Stimulated activated CD4-positive, alpha-beta T cell treated with anti-CD3 and anti-CD28 coated beads, Interleukin-2, amount 100 ng/mL, for 4 hours (primary cell): ENCODE measurements at regions not wholly inside any gene's neighbourhood (a gene's known extent, or its start where the extent isn't known, plus 50 kb on each side); places are given as distances from the start of the nearest gene placed in this dataset.
"Not testable (repeated sequence)": the region's sequence is repeated elsewhere in the genome, so short reads cannot be mapped to it uniquely, and the experiment has no call there.

Experiments
- DNase-seq: peaks from one replicate; pipeline ENCODE4 v3.0.0-alpha.2; 2020; ENCODE audit warnings: low read depth

DNA sequence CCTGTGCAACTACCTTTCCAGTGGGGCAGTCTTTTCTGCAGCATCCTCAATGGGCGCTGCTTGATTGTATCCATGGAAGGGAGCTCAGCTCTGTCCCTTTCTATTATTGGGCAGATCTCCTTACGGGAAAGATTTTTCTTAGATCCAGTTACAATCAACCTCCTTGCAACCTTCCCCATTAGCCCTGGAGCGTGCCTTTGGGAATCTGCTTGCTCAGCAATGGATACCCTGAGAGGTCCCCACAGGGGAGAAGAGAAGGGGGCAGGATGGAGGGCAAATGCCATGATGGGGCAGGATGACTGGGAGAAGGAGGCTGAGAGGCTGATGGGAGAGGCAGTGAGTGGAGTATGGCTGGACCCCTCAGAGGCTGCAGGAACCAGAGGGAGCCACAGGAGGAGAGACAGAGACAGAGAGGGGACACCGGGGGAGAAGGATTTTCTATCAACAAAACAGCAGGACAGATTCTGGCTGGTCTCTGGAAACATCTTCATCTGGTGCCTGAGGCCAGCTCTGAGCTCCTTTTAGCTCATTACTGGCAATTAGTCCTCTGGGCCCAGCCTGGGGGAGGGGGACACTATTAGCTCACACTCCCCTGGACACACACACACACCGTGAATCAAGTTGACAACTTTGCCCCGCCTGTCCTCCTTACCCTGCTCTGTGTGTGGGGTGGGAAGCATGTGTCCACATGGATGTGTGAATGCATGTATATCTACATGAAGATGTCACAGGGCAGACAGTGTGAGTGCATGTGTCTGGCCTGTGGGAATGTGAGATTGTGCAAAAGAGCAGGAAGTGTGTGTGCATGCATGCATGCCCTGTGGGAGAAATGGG lies 80.8 kb upstream of the PAX2 start:
- DNase-seq: no peak

DNA sequence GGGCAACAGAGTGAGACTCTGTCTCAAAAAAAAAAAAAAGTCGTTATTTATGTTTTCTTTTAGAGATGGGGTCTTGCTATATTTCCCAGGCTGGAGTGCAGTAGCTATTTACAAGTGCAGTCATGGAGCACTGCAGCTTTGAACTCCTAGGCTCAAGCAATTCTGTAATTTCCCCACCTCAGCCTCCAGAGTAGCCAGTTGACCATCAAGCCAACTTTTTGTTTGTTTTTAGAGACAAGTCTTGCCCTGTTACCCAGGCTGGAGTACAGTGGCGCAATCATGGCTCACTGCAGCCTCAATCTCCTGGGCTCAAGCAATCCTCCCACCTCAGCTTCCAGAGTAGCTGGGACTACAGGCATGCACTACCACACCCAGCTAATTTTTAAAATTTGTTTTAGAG lies 78.7 kb upstream of the PAX2 start:
- DNase-seq: not testable (repeated sequence)

DNA sequence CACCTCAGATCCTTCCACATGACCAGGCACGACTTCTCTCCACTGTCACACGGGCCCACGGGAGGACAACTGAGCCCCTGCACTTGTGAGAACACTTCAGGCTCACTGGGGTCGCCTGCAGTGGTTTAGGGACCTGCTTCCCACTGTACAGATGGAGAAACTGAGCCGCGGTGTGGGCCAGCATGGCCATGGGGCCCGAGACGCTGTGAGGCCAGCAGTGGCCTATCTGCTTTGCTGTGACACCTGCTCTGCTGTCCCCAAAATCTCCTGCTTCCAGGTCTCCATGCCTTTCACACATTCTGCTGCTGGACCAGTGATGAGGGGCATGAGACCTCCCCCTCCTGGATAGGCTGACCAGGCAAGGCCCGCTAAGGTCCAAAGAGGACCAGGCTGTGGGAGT lies 75.8 kb upstream of the PAX2 start:
- DNase-seq: no peak

DNA sequence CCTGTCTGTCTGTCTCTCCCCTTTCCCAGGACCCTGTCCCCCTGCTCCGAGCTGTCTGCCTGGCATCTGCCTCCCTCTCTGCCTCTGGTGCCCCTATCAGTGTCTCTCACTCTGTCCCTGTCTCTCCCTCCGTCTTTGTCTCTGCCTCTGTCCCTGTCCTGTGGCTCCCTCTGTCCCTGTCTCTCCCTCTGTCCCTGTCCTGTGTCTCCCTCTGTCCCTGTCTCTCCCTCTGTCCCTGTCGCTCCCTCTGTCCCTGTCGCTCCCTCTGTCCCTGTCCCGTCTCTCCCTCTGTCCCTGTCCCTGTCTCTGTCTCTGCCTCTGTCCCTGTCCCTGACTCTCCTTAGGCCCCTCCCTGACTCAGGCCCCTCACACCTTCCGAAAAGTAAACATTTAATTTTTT lies 75.0 kb upstream of the PAX2 start:
- no peak for DNase-seq

DNA sequence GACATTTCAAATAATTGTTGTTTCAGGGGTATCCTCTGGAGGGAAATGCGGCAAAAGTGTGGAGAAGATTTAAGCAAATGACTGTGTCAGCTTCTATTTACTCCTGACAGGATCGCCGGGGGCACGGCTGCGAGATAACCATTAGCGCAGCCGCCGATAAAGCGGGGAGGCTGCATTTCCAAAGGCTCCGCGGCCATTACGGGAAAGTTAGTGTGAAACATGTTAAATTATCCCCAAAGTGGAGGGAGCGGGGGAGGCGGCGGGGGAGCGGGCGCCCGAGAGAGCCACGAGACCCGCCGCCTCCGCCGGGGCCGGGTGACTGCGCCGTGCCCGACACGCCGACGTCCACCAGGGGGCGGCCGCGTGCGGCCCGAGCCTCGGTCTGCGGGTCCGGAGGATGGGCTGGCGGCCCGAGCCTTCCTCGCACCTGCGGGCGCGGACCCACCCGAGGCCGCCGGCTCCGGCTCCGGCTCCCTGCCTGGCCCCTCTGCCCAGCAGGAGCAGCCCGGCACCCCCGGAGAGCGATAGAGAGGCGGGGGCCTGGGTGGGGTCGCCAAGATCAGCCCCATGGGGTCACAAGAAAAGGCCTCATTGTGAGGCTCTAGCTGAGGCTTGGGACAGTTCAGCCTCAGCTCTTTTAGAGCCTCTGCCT lies 74.4 kb upstream of the PAX2 start:
- peak; percentile 28 for DNase-seq

DNA sequence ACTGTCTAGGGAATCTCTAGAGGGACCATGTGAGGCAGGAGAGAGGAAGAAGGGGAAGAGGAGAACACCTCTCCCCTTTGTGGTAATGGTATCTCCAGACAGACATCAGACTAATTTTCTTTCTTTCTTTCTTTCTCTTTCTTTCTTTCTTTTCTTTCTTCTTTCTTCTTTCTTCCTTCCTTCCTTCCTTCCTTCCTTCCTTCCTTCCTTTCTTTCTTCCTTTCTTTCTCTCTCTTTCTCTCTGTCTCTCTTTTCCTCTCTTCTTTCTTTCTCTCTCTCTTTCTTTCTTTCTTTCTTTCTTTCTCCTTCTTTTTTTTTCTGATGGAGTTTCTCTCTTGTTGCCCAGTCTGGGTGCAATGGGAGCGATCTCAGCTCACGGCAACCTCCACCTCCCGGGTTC lies 73.2 kb upstream of the PAX2 start:
- no peak for DNase-seq

DNA sequence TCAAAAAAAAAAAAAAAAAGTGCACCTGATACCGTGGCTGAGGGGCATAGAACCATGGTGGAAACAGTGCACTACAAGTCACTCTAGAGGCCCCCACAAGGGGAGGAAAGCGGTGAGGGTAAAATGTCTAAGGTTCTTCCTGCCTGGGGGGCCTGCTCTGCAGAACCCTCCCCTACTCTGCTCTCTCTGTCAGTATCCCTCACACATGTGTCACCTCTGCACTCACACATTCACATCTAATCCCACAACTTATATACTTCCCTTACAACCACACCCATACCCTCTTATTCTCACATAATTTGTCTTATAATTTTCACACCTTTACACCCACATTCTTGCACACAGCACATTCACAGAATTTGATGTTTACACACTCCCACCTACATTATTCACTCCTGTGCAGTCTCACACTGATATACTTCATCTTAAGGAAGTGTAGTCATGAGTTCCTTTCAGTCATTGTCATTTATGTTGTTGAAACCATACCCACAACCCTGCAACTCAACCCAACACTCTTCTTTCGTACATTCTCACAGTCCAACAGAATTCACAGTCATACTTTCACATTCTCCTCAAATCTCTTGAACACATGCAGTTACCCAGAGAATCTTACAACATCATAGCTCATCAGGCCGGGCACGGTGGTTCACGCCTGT lies 68.0 kb upstream of the PAX2 start:
- DNase-seq: no peak

DNA sequence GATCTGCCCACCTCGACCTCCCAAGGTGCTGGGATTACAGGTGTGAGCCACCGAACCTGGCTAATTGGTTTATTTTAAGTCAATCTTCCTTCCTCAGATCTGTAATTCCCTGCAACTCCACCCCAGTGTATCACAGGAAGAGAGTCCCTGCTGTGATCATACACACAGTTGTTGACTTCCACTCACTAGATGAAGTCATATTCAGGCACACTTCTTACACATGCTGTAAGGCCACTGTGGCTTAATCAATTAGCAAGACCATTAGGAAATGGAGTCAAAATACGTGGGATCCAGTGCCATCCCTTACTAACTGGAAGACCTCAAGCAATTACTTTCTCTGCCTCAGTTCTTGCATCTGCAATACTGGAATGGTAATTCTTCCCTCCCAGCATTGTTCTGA lies 66.1 kb upstream of the PAX2 start:
- no peak for DNase-seq

DNA sequence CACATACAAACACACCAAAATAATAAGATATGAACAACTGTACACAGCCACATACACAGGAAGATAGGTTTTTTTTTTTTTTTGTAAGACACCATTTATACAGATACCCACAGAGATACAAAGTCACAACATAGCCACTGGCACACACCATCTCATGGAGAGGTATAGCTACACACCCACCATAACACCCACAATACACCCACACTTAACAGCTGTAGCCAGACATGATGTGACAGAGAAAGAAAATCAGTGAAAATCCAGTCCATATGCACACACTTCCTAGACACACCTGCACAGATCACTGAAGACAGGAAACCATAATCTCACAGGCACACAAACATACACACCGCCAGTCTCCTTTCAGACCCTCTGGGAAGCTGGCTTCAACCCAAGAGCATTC lies 62.4 kb upstream of the PAX2 start:
- no peak for DNase-seq

DNA sequence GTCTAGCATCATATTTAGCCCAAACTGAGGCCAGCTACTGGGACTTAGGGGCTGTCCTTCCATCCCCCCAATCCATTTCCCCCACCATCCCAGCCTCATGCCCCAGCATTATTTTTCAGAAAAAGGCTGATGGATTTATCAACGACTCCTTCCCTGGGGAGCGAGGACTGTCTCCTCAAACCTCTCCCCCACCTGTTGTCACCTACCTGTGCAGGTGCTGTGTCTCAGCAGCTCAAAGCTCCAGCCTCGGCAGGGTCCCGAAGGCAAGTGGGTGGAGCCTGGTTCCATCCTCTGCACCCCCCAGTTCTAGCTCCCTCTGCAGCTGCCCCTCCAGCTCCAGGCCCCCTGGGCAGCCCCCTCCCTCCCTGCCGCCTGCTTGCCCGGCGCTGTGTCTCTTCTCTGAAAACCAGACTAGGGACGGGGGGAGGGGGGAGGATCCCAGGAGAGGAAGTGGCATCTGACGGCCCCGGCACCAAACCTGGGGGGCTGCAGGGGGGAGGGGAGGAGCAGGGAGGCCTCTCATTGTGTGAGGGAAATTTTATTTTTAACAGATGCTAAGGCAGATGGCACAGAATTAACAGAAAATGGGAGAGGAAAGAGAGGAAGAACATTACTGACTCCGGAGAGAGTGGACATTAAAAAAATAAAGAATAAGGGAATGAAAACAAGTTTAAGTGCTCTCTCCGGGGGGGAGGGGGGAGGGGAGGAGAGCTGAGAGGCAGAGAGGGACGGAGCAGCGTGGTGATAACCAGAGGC lies 61.7 kb upstream of the PAX2 start:
- no peak for DNase-seq

DNA sequence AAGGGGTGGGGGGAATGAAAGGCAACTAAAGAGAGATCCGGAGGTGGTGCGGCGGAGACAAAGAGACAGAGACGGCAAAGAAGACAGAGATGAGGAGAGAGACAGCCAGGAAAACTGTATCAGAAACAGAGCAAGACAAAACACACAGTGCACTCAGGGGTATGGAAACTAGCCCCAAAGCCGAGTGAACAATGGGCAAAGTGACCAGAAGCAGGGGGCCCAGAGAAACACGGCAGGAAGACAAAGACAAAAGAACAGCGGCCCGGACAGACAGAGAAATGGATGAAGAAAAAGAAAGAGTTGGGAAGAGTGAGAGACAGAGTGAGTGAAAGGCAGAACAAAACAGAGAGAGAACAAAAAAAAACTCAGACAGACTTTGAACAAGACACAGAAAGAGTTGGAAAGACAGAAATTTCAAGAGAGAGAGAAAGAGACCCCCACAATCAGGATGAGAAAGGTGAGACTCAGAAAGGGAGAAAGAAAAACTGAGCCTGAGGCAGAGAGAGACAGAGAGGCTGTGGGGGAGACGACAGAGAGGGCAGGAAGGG lies 60.6 kb upstream of the PAX2 start:
- DNase-seq: no peak

DNA sequence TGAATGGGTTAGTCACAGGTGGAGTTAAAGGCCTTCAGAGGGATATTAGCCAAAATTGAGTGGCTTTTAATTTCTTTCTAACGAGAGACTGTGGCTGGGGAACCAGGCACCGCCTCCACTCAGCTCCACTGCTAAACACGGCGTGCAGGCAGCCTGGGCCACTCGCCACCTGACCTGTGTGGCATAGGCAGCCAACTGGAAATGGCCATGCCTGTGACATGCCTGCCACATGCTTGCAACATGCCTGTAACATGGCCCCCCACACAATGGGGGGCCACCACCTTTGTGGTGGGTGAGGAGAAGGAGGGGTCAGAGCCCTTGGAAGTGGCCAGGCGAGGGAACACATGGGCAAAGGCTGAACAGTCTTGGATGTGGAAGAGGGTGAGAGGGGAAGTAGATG lies 60.1 kb upstream of the PAX2 start:
- DNase-seq: no peak

DNA sequence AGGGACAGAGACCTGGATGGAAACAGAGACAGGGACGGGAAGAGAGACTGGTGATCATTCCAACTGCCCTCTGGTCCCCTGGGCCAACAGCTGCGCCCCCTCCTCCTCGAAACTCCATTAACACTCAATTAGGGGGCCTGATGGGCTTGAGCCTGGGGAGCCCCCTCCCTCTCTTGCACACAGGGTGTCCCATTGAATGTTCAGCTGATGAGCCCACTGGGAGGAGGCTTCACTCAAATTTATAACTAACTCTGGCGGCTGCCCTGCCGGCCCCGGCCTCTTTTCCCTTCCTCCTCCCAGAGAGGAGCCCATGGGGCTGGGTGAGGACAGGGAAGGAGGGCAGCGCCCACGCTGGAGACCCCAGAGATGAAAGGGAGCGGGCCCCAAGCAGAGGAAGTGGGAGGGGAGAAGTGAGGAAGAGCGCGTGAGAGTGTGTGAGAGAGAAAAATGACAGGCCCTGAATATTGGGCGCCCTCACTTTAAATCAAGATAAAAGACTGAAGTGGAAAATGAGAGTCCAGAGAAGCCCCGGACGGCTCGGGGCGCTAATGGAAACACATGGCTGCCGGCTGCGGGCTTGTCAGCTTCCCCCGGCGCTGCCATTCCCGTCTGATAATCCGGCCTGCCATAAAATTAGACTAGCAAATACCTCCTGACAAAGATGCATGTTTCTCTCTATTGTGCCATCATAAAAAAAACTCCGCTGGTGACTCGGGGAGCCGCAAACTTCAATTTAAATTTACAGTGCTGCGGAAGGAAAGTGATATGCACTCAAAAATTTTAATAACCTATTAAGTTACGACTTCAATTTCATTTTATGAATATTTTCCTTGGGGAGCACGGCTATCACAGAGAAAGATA lies 58.0 kb upstream of the PAX2 start:
- no peak for DNase-seq

DNA sequence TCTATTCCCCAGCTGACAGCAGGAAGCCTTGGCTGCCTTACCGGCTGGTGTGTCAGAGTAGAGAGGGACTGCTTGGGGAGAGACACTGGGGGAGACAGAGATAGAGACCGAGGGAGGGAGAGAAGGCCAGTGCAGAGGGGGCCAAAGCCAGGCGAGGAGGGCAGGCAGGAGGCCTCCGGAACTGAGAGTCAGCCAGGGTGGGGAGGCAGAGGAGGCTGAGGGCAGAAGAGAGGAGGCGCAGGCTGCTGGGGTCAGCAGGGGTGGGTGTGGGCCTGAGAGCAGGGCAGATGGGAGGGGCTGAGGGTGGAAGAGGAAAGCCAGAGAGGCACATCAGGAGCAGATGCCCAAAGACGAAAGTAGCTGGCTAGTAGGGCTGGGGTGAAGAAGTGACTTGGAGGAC lies 57.2 kb upstream of the PAX2 start:
- no peak for DNase-seq

DNA sequence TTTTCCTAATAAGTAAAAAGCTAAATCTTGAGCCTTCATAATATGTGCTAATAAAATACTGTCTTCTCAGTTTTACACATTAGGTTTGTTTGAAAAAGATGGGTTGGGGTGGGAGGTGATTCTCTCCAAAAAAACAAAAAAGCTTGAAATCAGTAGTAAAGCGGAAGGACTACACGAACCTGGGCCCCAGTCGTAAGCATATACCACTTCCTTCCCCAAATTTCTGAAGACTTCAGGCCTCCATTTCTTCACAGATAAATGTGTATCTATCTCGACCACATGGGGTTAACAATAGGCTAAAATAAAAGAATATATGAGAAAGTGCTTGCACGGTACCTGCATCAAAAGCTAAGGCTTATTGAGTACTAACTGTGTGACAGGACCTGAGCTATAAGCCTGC lies 51.6 kb upstream of the PAX2 start:
- no peak for DNase-seq
